H1 (cell line): ENCODE measurements at regions not wholly inside any gene's neighbourhood (a gene's known extent, or its start where the extent isn't known, plus 50 kb on each side); places are given as distances from the start of the nearest gene placed in this dataset.

Source experiments
- CHD2 ChIP-seq: IDR thresholded peaks from 2 replicates; pipeline ENCODE4 v1.6.1; 2012; ENCODE audit warnings: low read length, improper control_type of control experiment
- POLR2AphosphoS5 ChIP-seq: IDR thresholded peaks from 2 replicates; pipeline ENCODE4 v1.6.1; 2011; ENCODE audit warnings: low read depth, low read length
- TAF1 ChIP-seq: IDR thresholded peaks from 2 replicates; pipeline ENCODE4 v1.6.1; 2011; ENCODE audit warnings: mild to moderate bottlenecking, low read depth, low read length
- YY1 ChIP-seq: IDR thresholded peaks from 2 replicates; pipeline ENCODE4 v1.6.1; 2011; ENCODE audit warnings: low read depth, mild to moderate bottlenecking, low read length
- TF ChIP-seq, protein P1 (sequence below): fragments of 300-600 bp; sonication (generic); IDR thresholded peaks from 2 replicates; pipeline ENCODE4 v1.7.1; 2012; ENCODE audit warnings: low read length, moderate library complexity, mild to moderate bottlenecking, inconsistent platforms; ENCODE audit not compliant: insufficient replicate concordance
- TF ChIP-seq, protein P2 (sequence below): IDR thresholded peaks from 2 replicates; pipeline ENCODE4 v1.6.1; 2012; ENCODE audit warnings: inconsistent platforms
- TF ChIP-seq, protein P3 (sequence below), 3 experiments: IDR thresholded peaks; 1 replicate in 2 of 3; 2 replicates in 1 of 3; pipeline versions ENCODE4 v1.5.1 to v1.6.1; 2011; ENCODE audit warnings: low read length in 3 of 3, mild to moderate bottlenecking in 3 of 3, inconsistent platforms in 2 of 3, low read depth in 1 of 3, moderate library complexity in 1 of 3; ENCODE audit not compliant: insufficient read depth in 1 of 3; ENCODE audit errors: control extremely low read depth in 1 of 3

DNA sequence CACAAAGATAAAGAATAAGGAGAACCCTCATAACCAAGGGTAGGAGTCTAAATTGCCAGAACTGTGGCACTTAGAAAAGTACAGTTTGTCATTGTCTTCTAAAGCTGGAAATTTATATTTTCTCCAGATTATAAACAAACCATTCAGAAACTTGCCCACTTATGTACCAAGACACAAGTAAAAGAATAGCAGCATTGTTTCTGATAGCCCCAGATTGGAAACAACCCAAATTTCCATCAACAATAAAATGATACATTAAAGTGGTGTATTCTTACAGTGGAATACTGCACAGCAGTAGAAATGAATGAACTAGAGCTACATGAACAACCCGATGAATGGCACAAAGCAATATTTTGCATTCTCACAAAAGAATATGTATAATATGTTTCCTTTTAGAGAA, 63.1 kb upstream of the PDHA1 start (continued):
- TF ChIP-seq, protein P1, sequence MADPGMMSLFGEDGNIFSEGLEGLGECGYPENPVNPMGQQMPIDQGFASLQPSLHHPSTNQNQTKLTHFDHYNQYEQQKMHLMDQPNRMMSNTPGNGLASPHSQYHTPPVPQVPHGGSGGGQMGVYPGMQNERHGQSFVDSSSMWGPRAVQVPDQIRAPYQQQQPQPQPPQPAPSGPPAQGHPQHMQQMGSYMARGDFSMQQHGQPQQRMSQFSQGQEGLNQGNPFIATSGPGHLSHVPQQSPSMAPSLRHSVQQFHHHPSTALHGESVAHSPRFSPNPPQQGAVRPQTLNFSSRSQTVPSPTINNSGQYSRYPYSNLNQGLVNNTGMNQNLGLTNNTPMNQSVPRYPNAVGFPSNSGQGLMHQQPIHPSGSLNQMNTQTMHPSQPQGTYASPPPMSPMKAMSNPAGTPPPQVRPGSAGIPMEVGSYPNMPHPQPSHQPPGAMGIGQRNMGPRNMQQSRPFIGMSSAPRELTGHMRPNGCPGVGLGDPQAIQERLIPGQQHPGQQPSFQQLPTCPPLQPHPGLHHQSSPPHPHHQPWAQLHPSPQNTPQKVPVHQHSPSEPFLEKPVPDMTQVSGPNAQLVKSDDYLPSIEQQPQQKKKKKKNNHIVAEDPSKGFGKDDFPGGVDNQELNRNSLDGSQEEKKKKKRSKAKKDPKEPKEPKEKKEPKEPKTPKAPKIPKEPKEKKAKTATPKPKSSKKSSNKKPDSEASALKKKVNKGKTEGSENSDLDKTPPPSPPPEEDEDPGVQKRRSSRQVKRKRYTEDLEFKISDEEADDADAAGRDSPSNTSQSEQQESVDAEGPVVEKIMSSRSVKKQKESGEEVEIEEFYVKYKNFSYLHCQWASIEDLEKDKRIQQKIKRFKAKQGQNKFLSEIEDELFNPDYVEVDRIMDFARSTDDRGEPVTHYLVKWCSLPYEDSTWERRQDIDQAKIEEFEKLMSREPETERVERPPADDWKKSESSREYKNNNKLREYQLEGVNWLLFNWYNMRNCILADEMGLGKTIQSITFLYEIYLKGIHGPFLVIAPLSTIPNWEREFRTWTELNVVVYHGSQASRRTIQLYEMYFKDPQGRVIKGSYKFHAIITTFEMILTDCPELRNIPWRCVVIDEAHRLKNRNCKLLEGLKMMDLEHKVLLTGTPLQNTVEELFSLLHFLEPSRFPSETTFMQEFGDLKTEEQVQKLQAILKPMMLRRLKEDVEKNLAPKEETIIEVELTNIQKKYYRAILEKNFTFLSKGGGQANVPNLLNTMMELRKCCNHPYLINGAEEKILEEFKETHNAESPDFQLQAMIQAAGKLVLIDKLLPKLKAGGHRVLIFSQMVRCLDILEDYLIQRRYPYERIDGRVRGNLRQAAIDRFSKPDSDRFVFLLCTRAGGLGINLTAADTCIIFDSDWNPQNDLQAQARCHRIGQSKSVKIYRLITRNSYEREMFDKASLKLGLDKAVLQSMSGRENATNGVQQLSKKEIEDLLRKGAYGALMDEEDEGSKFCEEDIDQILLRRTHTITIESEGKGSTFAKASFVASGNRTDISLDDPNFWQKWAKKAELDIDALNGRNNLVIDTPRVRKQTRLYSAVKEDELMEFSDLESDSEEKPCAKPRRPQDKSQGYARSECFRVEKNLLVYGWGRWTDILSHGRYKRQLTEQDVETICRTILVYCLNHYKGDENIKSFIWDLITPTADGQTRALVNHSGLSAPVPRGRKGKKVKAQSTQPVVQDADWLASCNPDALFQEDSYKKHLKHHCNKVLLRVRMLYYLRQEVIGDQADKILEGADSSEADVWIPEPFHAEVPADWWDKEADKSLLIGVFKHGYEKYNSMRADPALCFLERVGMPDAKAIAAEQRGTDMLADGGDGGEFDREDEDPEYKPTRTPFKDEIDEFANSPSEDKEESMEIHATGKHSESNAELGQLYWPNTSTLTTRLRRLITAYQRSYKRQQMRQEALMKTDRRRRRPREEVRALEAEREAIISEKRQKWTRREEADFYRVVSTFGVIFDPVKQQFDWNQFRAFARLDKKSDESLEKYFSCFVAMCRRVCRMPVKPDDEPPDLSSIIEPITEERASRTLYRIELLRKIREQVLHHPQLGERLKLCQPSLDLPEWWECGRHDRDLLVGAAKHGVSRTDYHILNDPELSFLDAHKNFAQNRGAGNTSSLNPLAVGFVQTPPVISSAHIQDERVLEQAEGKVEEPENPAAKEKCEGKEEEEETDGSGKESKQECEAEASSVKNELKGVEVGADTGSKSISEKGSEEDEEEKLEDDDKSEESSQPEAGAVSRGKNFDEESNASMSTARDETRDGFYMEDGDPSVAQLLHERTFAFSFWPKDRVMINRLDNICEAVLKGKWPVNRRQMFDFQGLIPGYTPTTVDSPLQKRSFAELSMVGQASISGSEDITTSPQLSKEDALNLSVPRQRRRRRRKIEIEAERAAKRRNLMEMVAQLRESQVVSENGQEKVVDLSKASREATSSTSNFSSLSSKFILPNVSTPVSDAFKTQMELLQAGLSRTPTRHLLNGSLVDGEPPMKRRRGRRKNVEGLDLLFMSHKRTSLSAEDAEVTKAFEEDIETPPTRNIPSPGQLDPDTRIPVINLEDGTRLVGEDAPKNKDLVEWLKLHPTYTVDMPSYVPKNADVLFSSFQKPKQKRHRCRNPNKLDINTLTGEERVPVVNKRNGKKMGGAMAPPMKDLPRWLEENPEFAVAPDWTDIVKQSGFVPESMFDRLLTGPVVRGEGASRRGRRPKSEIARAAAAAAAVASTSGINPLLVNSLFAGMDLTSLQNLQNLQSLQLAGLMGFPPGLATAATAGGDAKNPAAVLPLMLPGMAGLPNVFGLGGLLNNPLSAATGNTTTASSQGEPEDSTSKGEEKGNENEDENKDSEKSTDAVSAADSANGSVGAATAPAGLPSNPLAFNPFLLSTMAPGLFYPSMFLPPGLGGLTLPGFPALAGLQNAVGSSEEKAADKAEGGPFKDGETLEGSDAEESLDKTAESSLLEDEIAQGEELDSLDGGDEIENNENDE = no peak
- TF ChIP-seq TAF1 = no peak
- no peak for TF ChIP-seq CHD2
- TF ChIP-seq, protein P2, sequence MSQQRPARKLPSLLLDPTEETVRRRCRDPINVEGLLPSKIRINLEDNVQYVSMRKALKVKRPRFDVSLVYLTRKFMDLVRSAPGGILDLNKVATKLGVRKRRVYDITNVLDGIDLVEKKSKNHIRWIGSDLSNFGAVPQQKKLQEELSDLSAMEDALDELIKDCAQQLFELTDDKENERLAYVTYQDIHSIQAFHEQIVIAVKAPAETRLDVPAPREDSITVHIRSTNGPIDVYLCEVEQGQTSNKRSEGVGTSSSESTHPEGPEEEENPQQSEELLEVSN = no peak
- TF ChIP-seq POLR2AphosphoS5 = no peak
- no peak for TF ChIP-seq YY1
- TF ChIP-seq, protein P3, sequence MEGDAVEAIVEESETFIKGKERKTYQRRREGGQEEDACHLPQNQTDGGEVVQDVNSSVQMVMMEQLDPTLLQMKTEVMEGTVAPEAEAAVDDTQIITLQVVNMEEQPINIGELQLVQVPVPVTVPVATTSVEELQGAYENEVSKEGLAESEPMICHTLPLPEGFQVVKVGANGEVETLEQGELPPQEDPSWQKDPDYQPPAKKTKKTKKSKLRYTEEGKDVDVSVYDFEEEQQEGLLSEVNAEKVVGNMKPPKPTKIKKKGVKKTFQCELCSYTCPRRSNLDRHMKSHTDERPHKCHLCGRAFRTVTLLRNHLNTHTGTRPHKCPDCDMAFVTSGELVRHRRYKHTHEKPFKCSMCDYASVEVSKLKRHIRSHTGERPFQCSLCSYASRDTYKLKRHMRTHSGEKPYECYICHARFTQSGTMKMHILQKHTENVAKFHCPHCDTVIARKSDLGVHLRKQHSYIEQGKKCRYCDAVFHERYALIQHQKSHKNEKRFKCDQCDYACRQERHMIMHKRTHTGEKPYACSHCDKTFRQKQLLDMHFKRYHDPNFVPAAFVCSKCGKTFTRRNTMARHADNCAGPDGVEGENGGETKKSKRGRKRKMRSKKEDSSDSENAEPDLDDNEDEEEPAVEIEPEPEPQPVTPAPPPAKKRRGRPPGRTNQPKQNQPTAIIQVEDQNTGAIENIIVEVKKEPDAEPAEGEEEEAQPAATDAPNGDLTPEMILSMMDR (IDR thresholded peaks at IDR 0.05; ENCODE audit: control extremely low read depth in 1 of 3, insufficient read depth in 1 of 3, low read depth in 1 of 3, low read length in 3 of 3) = no peak
